Fibroblast of villous mesenchyme (primary cell): ENCODE measurements at regions not wholly inside any gene's neighbourhood (a gene's known extent, or its start where the extent isn't known, plus 50 kb on each side); places are given as distances from the start of the nearest gene placed in this dataset.
A peak's percentile ranks its signal among the peaks of the same experiment; 100 is the strongest.

ENCODE experiments used
- DNase-seq: peaks from one replicate; pipeline ENCODE4 v3.0.0-alpha.2; 2010; ENCODE audit warnings: low read depth
- H3K4me3 ChIP-seq: 2 replicates; pipeline ENCODE4 v1.5.1; 2011; ENCODE audit warnings: low read depth, mild to moderate bottlenecking, low read length
- CTCF ChIP-seq: IDR thresholded peaks from 2 replicates; pipeline ENCODE4 v1.5.1; 2012; ENCODE audit warnings: low read depth, mild to moderate bottlenecking, low read length; ENCODE audit not compliant: insufficient read depth

DNA sequence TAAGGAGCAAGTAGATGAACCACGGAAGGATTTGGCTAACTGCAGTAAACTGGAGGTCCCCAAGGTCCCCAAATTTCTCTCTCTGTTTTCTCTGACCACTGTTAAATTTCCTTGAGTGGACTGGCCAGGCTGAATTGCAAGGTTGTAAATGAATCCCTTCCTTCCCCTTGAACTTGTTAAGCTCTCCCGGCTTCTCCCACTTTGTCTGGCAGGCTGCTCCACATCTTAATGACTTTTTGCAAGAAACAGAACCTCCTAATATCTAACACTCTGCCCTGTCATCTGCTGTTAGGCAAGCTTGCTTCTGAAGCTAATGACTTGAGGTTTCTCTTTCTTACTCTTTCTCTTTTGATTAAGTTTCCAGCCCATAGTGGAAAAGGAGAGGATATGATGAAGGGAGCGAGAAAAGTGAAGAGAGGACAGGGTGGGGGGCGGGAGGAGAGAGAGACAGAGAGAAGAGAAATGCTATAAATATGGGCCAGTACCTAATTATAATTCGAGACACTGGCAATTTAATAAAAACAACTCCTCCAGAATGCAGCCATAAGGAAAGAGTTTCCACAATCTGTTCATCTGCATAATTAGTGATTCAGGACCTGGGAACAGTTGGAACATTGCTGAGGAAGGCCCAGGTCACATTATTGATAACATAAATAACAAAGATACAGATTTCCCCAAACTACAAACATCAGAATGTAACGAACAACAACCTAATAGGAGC, 437.3 kb upstream of the MPDZ start:
- no peak overlapping the region for H3K4me3 ChIP-seq
- peak; percentile 14 for DNase-seq
- TF ChIP-seq CTCF, result no peak

GRCh38 chr9:13716090-13716489, 436.6 kb upstream of the MPDZ start:
- DNase-seq, result no peak
- no peak overlapping the region for H3K4me3 ChIP-seq
- TF ChIP-seq CTCF, result no peak

DNA sequence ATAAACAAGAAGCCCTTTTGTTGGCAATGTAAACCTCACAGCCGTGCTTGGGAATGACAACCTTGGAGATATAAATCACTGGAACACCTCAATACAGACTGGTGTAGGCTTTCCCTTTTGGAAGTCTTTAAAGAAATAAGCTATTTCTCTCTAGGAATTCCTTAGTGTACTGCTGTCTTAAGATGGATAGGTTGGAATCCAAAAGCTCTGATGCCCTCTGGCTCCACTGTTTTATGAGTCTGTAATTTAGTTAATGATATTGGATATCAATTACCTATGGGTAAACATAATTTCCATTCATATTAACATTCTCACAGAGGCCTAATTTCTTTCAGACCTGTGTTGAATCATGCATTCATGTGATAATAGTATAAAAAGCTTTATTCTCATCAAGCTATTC, 435.9 kb upstream of the MPDZ start:
- no peak for DNase-seq
- no peak for TF ChIP-seq CTCF
- H3K4me3 ChIP-seq, result no peak overlapping the region

GRCh38 chr9:13707612-13708576, 428.4 kb upstream of the MPDZ start:
- TF ChIP-seq CTCF, result no peak
- no peak overlapping the region for H3K4me3 ChIP-seq
- DNase-seq, result no peak

- TF ChIP-seq CTCF, result no peak
- no peak overlapping the region for H3K4me3 ChIP-seq
- DNase-seq, result peak; percentile 74
Measured at GRCh38 chr9:13705918-13706317, 426.4 kb upstream of the MPDZ start.

DNA sequence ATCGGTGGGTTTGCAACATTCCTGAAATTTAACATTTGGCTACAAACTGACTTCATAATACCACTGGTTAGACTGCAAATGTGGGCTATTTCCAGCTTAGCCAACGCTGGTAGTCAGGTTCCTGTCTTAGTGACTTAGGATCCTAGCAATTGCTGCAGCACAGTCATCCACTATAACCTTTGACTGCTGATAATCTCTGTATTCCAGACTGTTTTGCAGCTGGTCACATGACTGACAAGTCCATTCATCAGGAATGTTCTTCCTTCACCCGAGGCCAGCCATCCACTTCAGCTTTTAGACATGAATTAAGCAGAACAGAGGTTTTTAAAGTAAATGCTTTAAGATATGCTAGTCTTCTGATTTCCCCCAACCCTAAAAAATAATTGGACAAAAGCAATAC, 425.9 kb upstream of the MPDZ start:
- no peak for TF ChIP-seq CTCF
- DNase-seq, result peak; percentile 20
- no peak overlapping the region for H3K4me3 ChIP-seq
